CD8-positive, alpha-beta memory T cell (primary cell): ENCODE measurements at regions not wholly inside any gene's neighbourhood (a gene's known extent, or its start where the extent isn't known, plus 50 kb on each side); places are given as distances from the start of the nearest gene placed in this dataset.

Source experiments
- CTCF ChIA-PET: fragments of 350-600 bp; sonication (Branson Sonifier 250); formaldehyde crosslinking; loops from one replicate; lab custom pipeline; 2021; ENCODE audit warnings: antibody characterized with exemption; lab: Charles Lee
- POLR2A ChIA-PET: fragments of 350-600 bp; sonication (Branson Sonifier 250); formaldehyde crosslinking; loops from one replicate; lab custom pipeline; 2021; ENCODE audit warnings: antibody characterized with exemption; lab: Charles Lee
- DNase-seq, 5 donors: peaks; one replicate each; pipeline versions ENCODE4 v3.0.0 to v3.0.0-alpha.2; 2020 to 2022; ENCODE audit warnings: mixed read lengths in 1 of 5
- H3K27ac ChIP-seq: one replicate; pipeline ENCODE4 v1.7.0; 2013; ENCODE audit warnings: low read depth, mild to moderate bottlenecking, low read length, moderate library complexity
- H3K27me3 ChIP-seq: 2 replicates; pipeline ENCODE4 v1.7.0; 2013; ENCODE audit warnings: low read length, mild to moderate bottlenecking; ENCODE audit not compliant: insufficient read depth, poor library complexity, severe bottlenecking
- H3K36me3 ChIP-seq: 2 replicates; pipeline ENCODE4 v1.7.0; 2013; ENCODE audit warnings: mild to moderate bottlenecking, low read length, moderate library complexity; ENCODE audit not compliant: insufficient read depth
- H3K4me1 ChIP-seq: 2 replicates; pipeline ENCODE4 v1.7.0; 2013; ENCODE audit warnings: mild to moderate bottlenecking, low read length, moderate library complexity; ENCODE audit not compliant: insufficient read depth
- H3K4me3 ChIP-seq: 2 replicates; pipeline ENCODE4 v1.7.0; 2013; ENCODE audit warnings: mild to moderate bottlenecking, low read length
- H3K9me3 ChIP-seq: 2 replicates; pipeline ENCODE4 v1.7.0; 2013; ENCODE audit warnings: mild to moderate bottlenecking, low read length
- H3K27ac Mint-ChIP-seq, 8 donors: one replicate each; pipeline ENCODE4 v1.8.0; 2020 to 2021; ENCODE audit warnings: mixed read lengths in 8 of 8, mild to moderate bottlenecking in 6 of 8, inconsistent platforms in 3 of 8, moderate library complexity in 3 of 8
- H3K27me3 Mint-ChIP-seq, 2 donors: one replicate each; pipeline ENCODE4 v1.8.0; 2020 to 2021; ENCODE audit warnings: mixed read lengths in 2 of 2, mild to moderate bottlenecking in 1 of 2, moderate library complexity in 1 of 2
- H3K36me3 Mint-ChIP-seq, 3 donors: one replicate each; pipeline ENCODE4 v1.8.0; 2020 to 2021; ENCODE audit warnings: mixed read lengths in 3 of 3, inconsistent platforms in 1 of 3, mild to moderate bottlenecking in 1 of 3
- H3K4me1 Mint-ChIP-seq, 3 donors: one replicate each; pipeline ENCODE4 v1.8.0; 2020 to 2021; ENCODE audit warnings: mixed read lengths in 3 of 3, inconsistent platforms in 1 of 3, mild to moderate bottlenecking in 1 of 3
- H3K4me3 Mint-ChIP-seq, 7 donors: one replicate each; pipeline ENCODE4 v1.8.0; 2020 to 2021; ENCODE audit warnings: mixed read lengths in 7 of 7, mild to moderate bottlenecking in 6 of 7, moderate library complexity in 4 of 7, inconsistent platforms in 2 of 7
- H3K9me3 Mint-ChIP-seq, 5 donors: one replicate each; pipeline ENCODE4 v1.8.0; 2020 to 2022; ENCODE audit warnings: mixed read lengths in 5 of 5, mild to moderate bottlenecking in 3 of 5, moderate library complexity in 2 of 5, inconsistent platforms in 1 of 5

DNA sequence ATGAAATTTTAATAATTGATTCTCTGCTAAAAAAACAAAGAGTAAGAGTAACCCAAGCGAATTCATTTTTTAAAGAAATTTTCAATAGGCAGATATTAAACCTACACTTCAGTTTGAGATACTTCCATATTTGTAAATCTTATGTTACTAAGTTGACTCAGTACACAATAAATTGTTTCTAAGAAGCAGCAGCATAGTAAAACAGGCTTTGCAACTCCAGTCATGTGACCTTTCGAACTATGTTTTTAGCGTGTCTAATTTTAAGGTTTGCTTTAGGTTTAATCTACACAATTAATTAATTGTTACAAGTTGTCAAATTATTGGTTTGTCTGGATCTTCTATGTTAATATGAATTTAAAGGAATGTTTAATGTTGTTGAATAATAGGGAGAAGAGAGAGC is 708.9 kb upstream of the CITED2 start:
- H3K4me1 Mint-ChIP-seq = no peaks in the 10 kb centered on the region
- POLR2A ChIA-PET = no interaction called here

DNA sequence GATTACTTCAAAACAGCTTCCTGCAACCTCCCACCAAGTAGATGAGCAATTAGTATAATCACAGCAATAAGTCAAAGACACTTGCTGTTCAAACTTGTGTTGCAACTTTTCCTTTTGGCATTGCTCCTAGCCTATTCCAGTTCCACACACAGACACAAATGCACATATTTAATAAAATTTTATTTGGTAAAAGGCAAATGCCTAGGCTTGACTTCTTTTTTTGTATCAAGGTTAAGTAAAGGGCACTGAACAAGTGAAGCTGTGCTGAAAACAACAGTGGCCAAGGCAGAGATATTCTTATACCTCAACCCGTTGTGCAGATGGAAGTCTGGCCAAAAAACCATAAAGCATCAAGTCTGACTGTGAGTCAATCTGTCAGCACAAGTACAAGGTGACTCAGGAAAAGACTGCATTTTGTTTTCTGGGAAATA is 708.4 kb upstream of the CITED2 start:
- Histone ChIP-seq H3K4me1 (no peaks in the 10 kb centered on the region), H3K27me3 (no peaks in the 10 kb centered on the region), H3K4me3 (no peak overlapping the region), H3K9me3 (no peaks in the 10 kb centered on the region), H3K36me3 (no peaks in the 10 kb centered on the region), H3K27ac (no peak overlapping the region)
- H3K36me3 Mint-ChIP-seq = no peaks in the 10 kb centered on the region
- H3K9me3 Mint-ChIP-seq = no peaks in the 10 kb centered on the region
- POLR2A ChIA-PET = no interaction called here
- no peaks in the 10 kb centered on the region for H3K4me1 Mint-ChIP-seq
- CTCF ChIA-PET = no interaction called here
- no peaks in the 10 kb centered on the region for H3K27me3 Mint-ChIP-seq
- H3K27ac Mint-ChIP-seq = no peak overlapping the region
- no peak for DNase-seq
- no peak overlapping the region for H3K4me3 Mint-ChIP-seq

More for the DNA sequence above, 708.9 kb upstream of the CITED2 start:
- Mint-ChIP-seq H3K9me3 (no peaks in the 10 kb centered on the region), H3K27ac (peak overlapping the region in 1 of 8 donors; percentile 5), H3K27me3 (no peaks in the 10 kb centered on the region), H3K36me3 (no peaks in the 10 kb centered on the region), H3K4me3 (no peak overlapping the region)
- Histone ChIP-seq H3K36me3 (no peaks in the 10 kb centered on the region), H3K27ac (no peak overlapping the region), H3K4me3 (no peak overlapping the region), H3K9me3 (no peaks in the 10 kb centered on the region), H3K4me1 (no peaks in the 10 kb centered on the region), H3K27me3 (no peaks in the 10 kb centered on the region)
- CTCF ChIA-PET = no interaction called here
- DNase-seq = no peak

DNA sequence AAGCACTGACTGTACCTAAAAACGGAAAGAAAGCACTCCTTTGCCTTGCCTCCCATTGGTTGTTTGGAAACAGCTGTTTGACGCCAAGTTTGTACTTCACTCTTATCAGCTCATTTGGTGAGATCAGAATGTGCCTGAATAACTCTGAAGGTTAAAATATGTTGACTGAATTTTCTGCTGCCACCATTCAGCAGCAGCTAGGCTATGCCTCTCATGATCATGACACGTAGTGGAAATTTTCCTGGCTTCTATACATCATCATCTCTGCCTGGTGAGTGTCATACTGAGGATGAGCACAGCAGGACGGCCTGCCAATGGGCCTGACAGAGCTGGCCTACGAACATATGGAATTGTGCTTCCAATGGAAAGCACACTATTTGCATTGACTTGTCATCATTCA is 704.9 kb upstream of the CITED2 start:
- Mint-ChIP-seq H3K27ac (no peak overlapping the region), H3K36me3 (no peaks in the 10 kb centered on the region), H3K27me3 (peaks cover 1 to 6% of the 10 kb centered on the region in 2 donors), H3K9me3 (no peaks in the 10 kb centered on the region), H3K4me3 (no peak overlapping the region), H3K4me1 (no peaks in the 10 kb centered on the region)
- DNase-seq = no peak
- no peaks in the 10 kb centered on the region for H3K9me3 ChIP-seq
- no peak overlapping the region for H3K27ac ChIP-seq
- H3K4me3 ChIP-seq = no peak overlapping the region
- no peaks in the 10 kb centered on the region for H3K4me1 ChIP-seq
- POLR2A ChIA-PET = no interaction called here
- H3K36me3 ChIP-seq = no peaks in the 10 kb centered on the region
- no peaks in the 10 kb centered on the region for H3K27me3 ChIP-seq
- CTCF ChIA-PET = no interaction called here

DNA sequence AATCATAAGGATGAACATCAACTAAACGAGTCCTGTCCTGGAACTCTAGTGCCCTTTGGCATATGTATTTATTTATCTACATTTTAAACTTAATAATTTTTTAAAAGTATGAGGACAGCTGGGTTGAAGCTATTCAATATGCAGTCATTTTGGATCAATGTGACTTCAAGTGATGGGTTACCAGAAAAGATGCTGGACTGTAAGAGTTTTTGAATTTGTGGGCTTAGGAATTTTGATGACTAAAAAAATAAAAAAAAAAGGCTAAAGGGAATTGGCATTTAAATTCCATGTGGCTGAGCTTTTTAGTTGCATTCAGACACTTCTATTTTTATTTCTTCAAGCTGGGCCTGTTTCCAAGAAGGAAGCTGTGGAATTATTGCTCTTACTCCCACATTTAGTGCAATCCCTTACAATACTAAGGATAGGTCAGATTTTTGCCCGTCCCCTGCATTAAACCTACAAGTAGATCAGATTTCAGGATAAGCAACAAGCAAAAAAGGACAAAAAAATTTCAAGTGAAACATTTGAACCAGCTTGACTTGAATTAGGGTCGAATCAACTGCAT is 704.2 kb upstream of the CITED2 start:
- DNase-seq = no peak
- H3K27me3 Mint-ChIP-seq = peaks cover 1 to 10% of the 10 kb centered on the region in 2 donors
- ChIA-PET POLR2A (no interaction called here), CTCF (no interaction called here)
- no peaks in the 10 kb centered on the region for H3K9me3 ChIP-seq
- no peak overlapping the region for H3K27ac Mint-ChIP-seq
- H3K4me3 ChIP-seq = no peak overlapping the region
- H3K36me3 ChIP-seq = no peaks in the 10 kb centered on the region
- H3K27me3 ChIP-seq = no peaks in the 10 kb centered on the region
- H3K36me3 Mint-ChIP-seq = no peaks in the 10 kb centered on the region
- no peaks in the 10 kb centered on the region for H3K9me3 Mint-ChIP-seq
- no peak overlapping the region for H3K4me3 Mint-ChIP-seq
- no peak overlapping the region for H3K27ac ChIP-seq
- no peaks in the 10 kb centered on the region for H3K4me1 Mint-ChIP-seq
- no peaks in the 10 kb centered on the region for H3K4me1 ChIP-seq

DNA sequence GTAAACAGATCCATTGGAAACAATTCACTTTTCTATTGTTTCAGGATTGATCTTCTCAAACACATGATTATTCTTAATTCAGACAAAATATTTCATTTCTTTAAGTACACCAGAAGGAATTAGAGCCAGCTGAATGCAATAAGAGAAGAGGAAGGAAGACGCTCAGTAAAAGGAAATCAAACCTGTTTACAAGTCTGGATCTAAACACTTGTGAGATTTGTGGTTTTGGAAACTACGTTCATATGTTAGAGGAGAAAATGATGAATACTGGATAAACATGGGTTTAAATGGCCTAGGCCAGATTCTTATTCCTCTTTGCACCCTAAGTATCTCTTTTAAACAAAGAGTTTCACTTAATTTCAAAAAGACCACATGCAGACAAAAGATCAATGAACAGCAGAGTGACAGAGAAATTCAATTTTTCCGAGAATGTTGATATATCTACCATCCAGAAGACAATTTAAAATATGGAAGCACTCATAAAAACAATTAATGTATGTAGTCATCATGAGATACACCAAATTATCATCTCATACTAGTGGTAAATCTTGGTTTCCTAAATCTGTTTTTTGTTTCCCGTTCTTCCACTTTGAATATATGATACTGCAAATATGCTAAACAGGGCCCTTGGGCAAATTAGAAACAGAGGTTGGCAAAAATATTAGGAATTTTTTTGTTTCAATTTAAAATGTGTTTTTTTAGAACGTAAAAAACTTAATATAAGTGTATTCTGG is 703.5 kb upstream of the CITED2 start:
- Histone ChIP-seq H3K27me3 (no peaks in the 10 kb centered on the region), H3K9me3 (no peaks in the 10 kb centered on the region), H3K4me3 (no peak overlapping the region), H3K36me3 (no peaks in the 10 kb centered on the region), H3K27ac (no peak overlapping the region), H3K4me1 (no peaks in the 10 kb centered on the region)
- Mint-ChIP-seq H3K4me3 (no peak overlapping the region), H3K27me3 (peaks cover 1 to 13% of the 10 kb centered on the region in 2 donors), H3K27ac (peak overlapping the region in 1 of 8 donors; percentile 4), H3K4me1 (no peaks in the 10 kb centered on the region), H3K9me3 (no peaks in the 10 kb centered on the region), H3K36me3 (no peaks in the 10 kb centered on the region)
- ChIA-PET CTCF (no interaction called here), POLR2A (no interaction called here)
- no peak for DNase-seq

DNA sequence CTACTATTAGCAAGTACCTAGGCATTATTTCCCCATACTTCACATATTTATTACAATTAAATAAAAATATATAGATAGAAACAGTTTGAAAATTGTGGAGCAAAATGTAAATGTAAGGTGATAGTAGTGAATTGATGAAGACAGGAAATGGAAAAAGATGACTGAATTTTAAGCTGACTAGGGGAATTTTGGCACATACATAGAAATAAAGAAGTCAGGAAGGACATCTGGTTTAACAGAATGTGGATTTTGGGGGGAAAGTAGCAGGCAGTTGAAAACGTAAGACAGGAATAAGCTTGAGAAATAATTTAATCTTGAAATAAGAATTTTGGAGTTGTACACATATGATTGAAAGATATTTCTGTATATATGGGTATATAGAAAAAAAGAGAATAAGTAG is 701.7 kb upstream of the CITED2 start:
- Mint-ChIP-seq H3K9me3 (no peaks in the 10 kb centered on the region), H3K4me3 (no peak overlapping the region), H3K27me3 (peaks cover 1 to 17% of the 10 kb centered on the region in 2 donors), H3K27ac (no peak overlapping the region), H3K4me1 (no peaks in the 10 kb centered on the region), H3K36me3 (no peaks in the 10 kb centered on the region)
- H3K27me3 ChIP-seq = no peaks in the 10 kb centered on the region
- H3K36me3 ChIP-seq = no peaks in the 10 kb centered on the region
- DNase-seq = no peak
- no peaks in the 10 kb centered on the region for H3K4me1 ChIP-seq
- no peak overlapping the region for H3K4me3 ChIP-seq
- ChIA-PET POLR2A (no interaction called here), CTCF (no interaction called here)
- H3K9me3 ChIP-seq = no peaks in the 10 kb centered on the region
- no peak overlapping the region for H3K27ac ChIP-seq

DNA sequence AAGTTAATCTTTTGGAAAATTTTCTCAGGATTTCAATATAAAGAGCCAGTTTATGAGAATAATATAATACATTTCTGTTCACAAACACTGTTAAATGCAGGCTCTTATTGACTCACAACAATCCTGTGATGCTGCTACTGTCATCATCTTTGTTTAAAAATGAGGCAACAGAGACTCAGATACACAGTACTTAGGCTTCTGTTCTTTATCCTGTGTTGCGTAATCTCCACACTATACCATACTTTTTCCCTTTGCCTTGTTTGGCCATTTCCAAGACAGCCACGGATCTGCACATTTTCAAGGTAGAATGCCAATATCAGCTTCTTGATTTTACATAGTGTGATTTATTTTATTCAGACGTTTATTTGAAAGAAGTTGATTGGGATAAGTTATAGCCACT is 699.0 kb upstream of the CITED2 start:
- no peak overlapping the region for H3K4me3 Mint-ChIP-seq
- no peaks in the 10 kb centered on the region for H3K36me3 Mint-ChIP-seq
- ChIA-PET POLR2A (no interaction called here), CTCF (no interaction called here)
- no peak for DNase-seq
- no peaks in the 10 kb centered on the region for H3K4me1 Mint-ChIP-seq
- Histone ChIP-seq H3K27me3 (no peaks in the 10 kb centered on the region), H3K36me3 (no peaks in the 10 kb centered on the region), H3K27ac (no peak overlapping the region), H3K9me3 (no peaks in the 10 kb centered on the region), H3K4me1 (no peaks in the 10 kb centered on the region), H3K4me3 (no peak overlapping the region)
- H3K27ac Mint-ChIP-seq = no peak overlapping the region
- no peaks in the 10 kb centered on the region for H3K9me3 Mint-ChIP-seq
- peaks cover 1 to 21% of the 10 kb centered on the region in 2 donors for H3K27me3 Mint-ChIP-seq

DNA sequence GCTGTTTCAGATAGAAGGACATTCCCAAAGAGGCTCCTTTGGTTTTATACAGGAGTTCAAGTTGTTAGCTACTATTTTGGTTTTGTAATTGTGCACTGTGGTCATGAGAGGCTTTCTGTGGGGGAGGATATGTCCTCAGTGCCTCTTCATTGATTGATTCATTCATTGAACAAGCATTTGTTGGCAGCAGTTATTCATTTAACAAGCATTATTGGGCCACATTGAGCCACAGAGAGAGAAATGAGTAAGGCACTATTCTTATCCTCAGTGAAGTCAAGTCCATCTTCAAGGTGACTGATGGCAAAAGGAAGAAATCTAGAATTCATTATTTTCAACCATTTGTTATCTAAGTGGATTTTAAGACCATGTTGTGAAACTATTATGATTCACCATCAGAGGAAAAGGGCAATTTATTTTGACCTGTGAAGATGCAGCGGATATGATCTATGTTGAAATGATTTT is 697.2 kb upstream of the CITED2 start:
- Mint-ChIP-seq H3K36me3 (no peaks in the 10 kb centered on the region), H3K9me3 (no peaks in the 10 kb centered on the region), H3K4me3 (no peak overlapping the region), H3K27ac (no peak overlapping the region), H3K27me3 (peaks cover 1 to 25% of the 10 kb centered on the region in 2 donors), H3K4me1 (no peaks in the 10 kb centered on the region)
- Histone ChIP-seq H3K36me3 (no peaks in the 10 kb centered on the region), H3K27me3 (no peaks in the 10 kb centered on the region), H3K4me3 (no peak overlapping the region), H3K27ac (no peak overlapping the region), H3K9me3 (no peaks in the 10 kb centered on the region), H3K4me1 (no peaks in the 10 kb centered on the region)
- no peak for DNase-seq
- ChIA-PET POLR2A (no interaction called here), CTCF (no interaction called here)
